ENCODE measurements at regions not wholly inside any gene's neighbourhood (a gene's known extent, or its start where the extent isn't known, plus 50 kb on each side); places are given as distances from the start of the nearest gene placed in this dataset.

DNA sequence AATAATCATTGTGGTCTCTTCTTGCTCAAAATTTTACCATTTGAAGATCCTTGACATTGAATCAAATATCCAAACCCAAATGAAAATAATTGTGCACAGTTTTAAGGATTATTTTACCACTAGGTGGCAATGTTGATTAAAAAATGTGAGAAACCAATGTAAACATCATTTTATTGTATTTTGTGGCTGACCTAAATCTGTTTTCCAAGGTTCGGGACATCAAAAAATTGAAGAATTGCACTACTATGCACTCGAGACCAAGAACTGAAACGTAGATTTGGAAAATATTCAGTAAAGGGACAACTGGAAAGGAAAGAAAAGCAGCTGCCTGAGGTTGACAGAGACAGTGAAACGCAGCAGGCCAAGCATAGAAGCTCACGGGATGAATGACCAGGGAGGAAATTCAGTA lies 259.3 kb downstream of the SNX13 start:
- no peak for TF ChIP-seq EZH2 (IDR thresholded peaks at IDR 0.05; ENCODE audit: borderline replicate concordance, low read depth, low read length, poor library complexity, severe bottlenecking)
- TF ChIP-seq, protein P1, sequence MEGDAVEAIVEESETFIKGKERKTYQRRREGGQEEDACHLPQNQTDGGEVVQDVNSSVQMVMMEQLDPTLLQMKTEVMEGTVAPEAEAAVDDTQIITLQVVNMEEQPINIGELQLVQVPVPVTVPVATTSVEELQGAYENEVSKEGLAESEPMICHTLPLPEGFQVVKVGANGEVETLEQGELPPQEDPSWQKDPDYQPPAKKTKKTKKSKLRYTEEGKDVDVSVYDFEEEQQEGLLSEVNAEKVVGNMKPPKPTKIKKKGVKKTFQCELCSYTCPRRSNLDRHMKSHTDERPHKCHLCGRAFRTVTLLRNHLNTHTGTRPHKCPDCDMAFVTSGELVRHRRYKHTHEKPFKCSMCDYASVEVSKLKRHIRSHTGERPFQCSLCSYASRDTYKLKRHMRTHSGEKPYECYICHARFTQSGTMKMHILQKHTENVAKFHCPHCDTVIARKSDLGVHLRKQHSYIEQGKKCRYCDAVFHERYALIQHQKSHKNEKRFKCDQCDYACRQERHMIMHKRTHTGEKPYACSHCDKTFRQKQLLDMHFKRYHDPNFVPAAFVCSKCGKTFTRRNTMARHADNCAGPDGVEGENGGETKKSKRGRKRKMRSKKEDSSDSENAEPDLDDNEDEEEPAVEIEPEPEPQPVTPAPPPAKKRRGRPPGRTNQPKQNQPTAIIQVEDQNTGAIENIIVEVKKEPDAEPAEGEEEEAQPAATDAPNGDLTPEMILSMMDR (conservative IDR thresholded peaks at IDR 0.05; ENCODE audit: low read depth, low read length): peak; percentile 45; the same call in 1 of the 2 replicates
